GM23248 (cell line): ENCODE measurements at regions not wholly inside any gene's neighbourhood (a gene's known extent, or its start where the extent isn't known, plus 50 kb on each side); places are given as distances from the start of the nearest gene placed in this dataset.

Experiments
- EZH2 ChIP-seq: fragments of 200-600 bp; sonication (generic); IDR thresholded peaks from 2 replicates; pipeline ENCODE4 v1.6.1; 2018; ENCODE audit warnings: antibody characterized with exemption, mild to moderate bottlenecking; ENCODE audit not compliant: insufficient read depth, poor library complexity, severe bottlenecking
- EZH2phosphoT487 ChIP-seq: fragments of 200-600 bp; sonication (generic); IDR thresholded peaks from 2 replicates; pipeline ENCODE4 v1.6.1; 2018; ENCODE audit warnings: antibody characterized with exemption, moderate library complexity, mild to moderate bottlenecking, low read depth; ENCODE audit not compliant: insufficient read depth

- no peak for TF ChIP-seq EZH2
- no peak for TF ChIP-seq EZH2phosphoT487
Measured at GRCh38 chr15:92272106-92272505, 121.6 kb upstream of the ST8SIA2 start.
